ENCODE measurements at regions not wholly inside any gene's neighbourhood (a gene's known extent, or its start where the extent isn't known, plus 50 kb on each side); places are given as distances from the start of the nearest gene placed in this dataset.

DNA sequence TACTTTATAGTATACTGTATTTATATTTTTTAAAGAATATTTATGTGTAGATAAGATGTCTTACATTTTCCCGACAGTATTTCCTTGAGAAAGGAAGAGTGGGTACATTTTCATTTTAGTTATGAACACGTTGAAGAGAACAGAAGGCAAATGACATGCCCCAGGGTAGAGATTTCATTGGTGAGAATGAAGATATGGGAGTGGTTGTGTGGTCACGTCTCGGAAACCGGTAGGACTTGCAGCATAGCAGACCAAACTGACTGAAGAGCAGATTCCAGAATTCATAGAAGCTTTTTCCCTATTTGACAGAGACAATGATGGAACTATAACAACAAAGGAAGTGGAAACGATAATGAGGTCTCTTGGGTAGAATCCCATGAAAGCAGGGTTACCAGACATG lies 71.7 kb downstream of the KCNJ2 start:
- TF ChIP-seq POLR2A (IDR thresholded peaks at IDR 0.05; ENCODE audit: low read depth, low read length) = no peak
- no peak for TF ChIP-seq TAF1 (IDR thresholded peaks at IDR 0.05; ENCODE audit: low read depth, low read length)
